ENCODE measurements at regions not wholly inside any gene's neighbourhood (a gene's known extent, or its start where the extent isn't known, plus 50 kb on each side); places are given as distances from the start of the nearest gene placed in this dataset.

- Mint-ChIP-seq H3K9me3 (peaks cover 5% of the 10 kb centered on the region), H3K27ac (no peak overlapping the region), H3K27me3 (ENCODE audit: low read depth) (no peaks in the 10 kb centered on the region), H3K4me3 (no peak overlapping the region), H3K36me3 (no peaks in the 10 kb centered on the region), H3K4me1 (peaks cover 42% of the 10 kb centered on the region)
- ATAC-seq (no peak), DNase-seq (ENCODE audit: low spot score) (no peak)
- TF ChIP-seq HMGXB4 (CRISPR knock-in tag; IDR thresholded peaks at IDR 0.05) (no peak), ETV6 (CRISPR knock-in tag; IDR thresholded peaks at IDR 0.05) (no peak), CREB1 (CRISPR knock-in tag; IDR thresholded peaks at IDR 0.05) (no peak), ZNF219 (CRISPR knock-in tag; IDR thresholded peaks at IDR 0.05; ENCODE audit: borderline replicate concordance) (no peak)
- ChIA-PET CTCF (interaction anchor here (1.1 kb wide), 1 partner anchor 137 kb away, joined by 3 read pairs; the partner anchor contains the start of gene PFDN4), POLR2A (no interaction called here)
Observed at GRCh38 chr20:54344832-54345231, 130.6 kb upstream of the DOK5 start.

- no peak for DNase-seq (ENCODE audit: low spot score)
- H3K36me3 Mint-ChIP-seq, result no peaks in the 10 kb centered on the region
- H3K27ac Mint-ChIP-seq, result no peak overlapping the region
Observed at GRCh38 chr20:54345301-54345724, 130.1 kb upstream of the DOK5 start.

More at GRCh38 chr20:54345301-54345724, 130.1 kb upstream of the DOK5 start:
- TF ChIP-seq GABPB1 (CRISPR knock-in tag; IDR thresholded peaks at IDR 0.05) (no peak), USF2 (CRISPR knock-in tag; IDR thresholded peaks at IDR 0.05) (no peak), ZSCAN18 (CRISPR knock-in tag; IDR thresholded peaks at IDR 0.05) (no peak), ZNF423 (CRISPR knock-in tag; IDR thresholded peaks at IDR 0.05) (no peak), ZNF671 (CRISPR knock-in tag; IDR thresholded peaks at IDR 0.05) (no peak), JUN (CRISPR knock-in tag; IDR thresholded peaks at IDR 0.05) (no peak), ATF1 (CRISPR knock-in tag; IDR thresholded peaks at IDR 0.05) (no peak), GRHL2 (CRISPR knock-in tag; IDR thresholded peaks at IDR 0.05; ENCODE audit: insufficient replicate concordance, severe bottlenecking) (no peak), CTCF (IDR thresholded peaks at IDR 0.05) (no peak), ZBTB43 (CRISPR knock-in tag; IDR thresholded peaks at IDR 0.05) (no peak)
- ChIA-PET POLR2A (no interaction called here), CTCF (no interaction called here)
- no peak overlapping the region for H3K4me3 Mint-ChIP-seq
- H3K9me3 Mint-ChIP-seq, result peaks cover 5% of the 10 kb centered on the region
- no peaks in the 10 kb centered on the region for H3K27me3 Mint-ChIP-seq (ENCODE audit: low read depth)
- ATAC-seq, result no peak
- peaks cover 42% of the 10 kb centered on the region for H3K4me1 Mint-ChIP-seq
